Mucosa of descending colon (tissue), 3 donors: ENCODE measurements at regions not wholly inside any gene's neighbourhood (a gene's known extent, or its start where the extent isn't known, plus 50 kb on each side); places are given as distances from the start of the nearest gene placed in this dataset.

ENCODE experiments used
- ATAC-seq: fragments of 200-7000 bp; cut with Tn5 transposase; one replicate; pipeline ENCODE4 v1.9.1; 2020; ENCODE audit warnings: mild to moderate bottlenecking, moderate library complexity
- DNase-seq, 3 donors: peaks; one replicate each; pipeline ENCODE4 v3.0.0-alpha.2; 2020
- H3K36me3 ChIP-seq: fragments of 200-600 bp; one replicate; pipeline ENCODE4 v1.8.0; 2021; ENCODE audit warnings: low read depth, mild to moderate bottlenecking
- H3K4me1 ChIP-seq: fragments of 200-600 bp; one replicate; pipeline ENCODE4 v1.8.0; 2021; ENCODE audit warnings: low read depth, mild to moderate bottlenecking
- H3K4me3 ChIP-seq: fragments of 200-600 bp; one replicate; pipeline ENCODE4 v1.8.0; 2021; ENCODE audit warnings: mild to moderate bottlenecking
- H3K9me3 ChIP-seq: fragments of 200-600 bp; one replicate; pipeline ENCODE4 v1.8.0; 2021; ENCODE audit warnings: mild to moderate bottlenecking
- CTCF ChIP-seq: fragments of 200-600 bp; IDR thresholded peaks from one replicate; pipeline ENCODE4 v1.8.0; 2022; ENCODE audit warnings: antibody characterized with exemption, mild to moderate bottlenecking
- intact Hi-C, 2 donors: fragments of 100-400 bp; cut with DNase I in 1 of 2; cut with micrococcal nuclease in 1 of 2; formaldehyde crosslinking; loops; one replicate each; pipeline versions ENCODE4 v1.11.0 to v1.11.1; 2022; cut with DNase I, micrococcal nuclease
- donor health status: DM: no; HTN: no; CAD: no; lungs with moderate emphysema.
- donor health status: DM: no; HTN: no; CAD: no.
- donor health status: DM: no; HTN: yes; CAD: no.

GRCh38 chr9:118522093-118523028 lies 818.2 kb downstream of the TLR4 start:
- TF ChIP-seq CTCF: peak; percentile 12

DNA sequence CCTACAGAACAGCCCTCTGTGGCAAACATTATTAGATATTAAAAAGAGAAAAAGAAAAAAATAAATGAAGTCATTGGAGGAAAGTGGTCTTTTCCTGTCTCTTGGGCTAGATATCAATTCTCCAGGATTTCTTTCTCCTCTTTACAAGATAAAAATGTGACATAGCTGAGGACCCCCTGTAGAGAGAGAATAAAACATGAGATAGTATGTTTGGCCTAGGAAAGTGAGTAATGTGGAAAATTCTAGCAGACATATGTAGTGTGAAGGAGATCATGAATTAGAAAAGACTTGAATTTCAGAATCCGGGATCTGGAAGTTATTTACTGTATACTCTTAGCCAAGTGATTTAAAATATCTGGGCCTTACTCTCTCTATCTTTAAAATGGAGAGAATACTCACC lies 823.1 kb downstream of the TLR4 start:
- DNase-seq (no peak), ATAC-seq (no peak)
- no peaks in the 10 kb centered on the region for H3K9me3 ChIP-seq
- no peak for TF ChIP-seq CTCF
- no peak overlapping the region for H3K4me3 ChIP-seq
- intact Hi-C loops: no loop called here
- H3K4me1 ChIP-seq: no peaks in the 10 kb centered on the region
- no peaks in the 10 kb centered on the region for H3K36me3 ChIP-seq

More at GRCh38 chr9:118522093-118523028, 818.2 kb downstream of the TLR4 start:
- Histone ChIP-seq H3K9me3 (no peaks in the 10 kb centered on the region), H3K4me3 (no peak overlapping the region), H3K36me3 (no peaks in the 10 kb centered on the region), H3K4me1 (no peaks in the 10 kb centered on the region)
- intact Hi-C loops: no loop called here
- DNase-seq: peak in 1 of 3 donors; percentile 33
- peak; percentile 54 for ATAC-seq

DNA sequence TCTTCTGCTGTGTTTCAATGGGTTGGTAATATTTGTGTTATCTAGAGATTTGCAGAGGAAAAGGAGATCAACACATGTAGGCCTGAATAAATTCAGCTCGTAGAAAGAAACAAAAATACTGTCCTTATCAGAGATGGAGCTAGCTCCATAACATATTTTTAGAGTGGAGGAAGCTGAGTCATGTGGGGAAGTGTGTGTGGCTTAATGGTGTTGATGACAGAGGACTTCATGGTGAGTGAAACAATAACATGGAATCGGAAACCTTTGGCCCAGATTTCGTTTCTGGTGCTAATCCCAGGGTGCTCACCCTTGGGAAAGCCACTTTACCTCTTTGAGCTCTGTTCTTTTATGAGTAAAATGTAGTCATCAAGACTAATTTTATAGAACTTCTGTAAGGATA lies 825.0 kb downstream of the TLR4 start:
- TF ChIP-seq CTCF: no peak
- ATAC-seq (no peak), DNase-seq (no peak)
- Histone ChIP-seq H3K4me3 (no peak overlapping the region), H3K36me3 (no peaks in the 10 kb centered on the region), H3K4me1 (no peaks in the 10 kb centered on the region), H3K9me3 (no peaks in the 10 kb centered on the region)
- intact Hi-C loops: no loop called here

GRCh38 chr9:118529624-118530214 lies 825.5 kb downstream of the TLR4 start:
- ATAC-seq (no peak), DNase-seq (no peak)
- intact Hi-C loops: no loop called here

GRCh38 chr9:118532592-118532991 lies 828.4 kb downstream of the TLR4 start:
- ATAC-seq (no peak), DNase-seq (no peak)
- Histone ChIP-seq H3K9me3 (no peaks in the 10 kb centered on the region), H3K4me3 (no peak overlapping the region), H3K4me1 (no peaks in the 10 kb centered on the region), H3K36me3 (no peaks in the 10 kb centered on the region)
- intact Hi-C loops: no loop called here
- TF ChIP-seq CTCF: no peak

More at GRCh38 chr9:118529624-118530214, 825.5 kb downstream of the TLR4 start:
- no peaks in the 10 kb centered on the region for H3K4me1 ChIP-seq
- H3K9me3 ChIP-seq: no peaks in the 10 kb centered on the region
- TF ChIP-seq CTCF: no peak
- H3K36me3 ChIP-seq: no peaks in the 10 kb centered on the region
- H3K4me3 ChIP-seq: no peak overlapping the region
